Peyer's patch (tissue), 4 donors: ENCODE measurements at regions not wholly inside any gene's neighbourhood (a gene's known extent, or its start where the extent isn't known, plus 50 kb on each side); places are given as distances from the start of the nearest gene placed in this dataset.

Source experiments
- DNase-seq, 3 donors: peaks; one replicate each; pipeline ENCODE4 v3.0.0-alpha.2; 2017 to 2019
- H3K27ac ChIP-seq, 4 donors: fragments of 200-600 bp; sonication (generic); one replicate each; pipeline ENCODE4 v1.5.1; 2016 to 2019
- H3K27me3 ChIP-seq, 2 donors: fragments of 200-600 bp; sonication (generic); one replicate each; pipeline ENCODE4 v1.5.1; 2019
- H3K36me3 ChIP-seq, 3 donors: fragments of 200-600 bp; sonication (generic); one replicate each; pipeline ENCODE4 v1.5.1; 2016 to 2019
- H3K4me1 ChIP-seq, 4 donors: fragments of 200-600 bp; sonication (generic); one replicate each; pipeline ENCODE4 v1.5.1; 2016 to 2019
- H3K4me3 ChIP-seq, 4 donors: fragments of 200-600 bp; sonication (generic); 1 replicate in 3 of 4; 2 replicates in 1 of 4; pipeline ENCODE4 v1.5.1; 2016 to 2019; ENCODE audit warnings: mild to moderate bottlenecking in 1 of 4
- H3K9me3 ChIP-seq, 4 donors: fragments of 200-600 bp; sonication (generic); one replicate each; pipeline ENCODE4 v1.5.1; 2016 to 2019; ENCODE audit warnings: mild to moderate bottlenecking in 1 of 4
- POLR2A ChIP-seq, 2 donors: fragments of 450-650 bp; IDR thresholded peaks; one replicate each; pipeline ENCODE4 v1.5.1; 2017; ENCODE audit warnings: antibody characterized with exemption in 2 of 2, mild to moderate bottlenecking in 2 of 2, moderate library complexity in 2 of 2
- TF ChIP-seq, protein P1 (sequence below), 6 experiments: fragments of 450-650 bp in 4 of 6; fragments of 200-600 bp in 2 of 6; sonication (generic) in 1 of 6; IDR thresholded peaks; one replicate each; pipeline ENCODE4 v1.5.1; 2017 to 2019; ENCODE audit warnings: antibody characterized with exemption in 6 of 6, mild to moderate bottlenecking in 3 of 6, moderate library complexity in 1 of 6

DNA sequence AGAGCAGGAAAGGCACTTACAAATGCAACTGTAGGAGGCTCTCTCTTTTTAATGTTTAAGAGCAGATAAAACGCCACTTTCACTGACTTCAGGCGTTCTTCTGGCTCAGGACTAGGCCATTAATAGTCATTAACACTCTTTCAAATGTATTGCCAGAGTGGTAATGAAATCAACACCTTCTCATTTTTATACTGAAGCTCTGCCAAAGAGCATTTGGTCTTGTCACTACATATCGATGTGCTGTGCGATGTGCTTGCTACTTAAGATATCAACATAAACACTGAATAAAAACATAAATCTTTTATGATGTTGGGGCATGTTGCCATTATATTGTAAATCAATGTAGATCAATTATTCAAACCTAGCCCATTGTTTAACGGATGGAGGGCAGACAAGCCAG lies 634.7 kb downstream of the ARL4A start:
- TF ChIP-seq POLR2A (IDR thresholded peaks at IDR 0.05) = no peak
- TF ChIP-seq, protein P1, sequence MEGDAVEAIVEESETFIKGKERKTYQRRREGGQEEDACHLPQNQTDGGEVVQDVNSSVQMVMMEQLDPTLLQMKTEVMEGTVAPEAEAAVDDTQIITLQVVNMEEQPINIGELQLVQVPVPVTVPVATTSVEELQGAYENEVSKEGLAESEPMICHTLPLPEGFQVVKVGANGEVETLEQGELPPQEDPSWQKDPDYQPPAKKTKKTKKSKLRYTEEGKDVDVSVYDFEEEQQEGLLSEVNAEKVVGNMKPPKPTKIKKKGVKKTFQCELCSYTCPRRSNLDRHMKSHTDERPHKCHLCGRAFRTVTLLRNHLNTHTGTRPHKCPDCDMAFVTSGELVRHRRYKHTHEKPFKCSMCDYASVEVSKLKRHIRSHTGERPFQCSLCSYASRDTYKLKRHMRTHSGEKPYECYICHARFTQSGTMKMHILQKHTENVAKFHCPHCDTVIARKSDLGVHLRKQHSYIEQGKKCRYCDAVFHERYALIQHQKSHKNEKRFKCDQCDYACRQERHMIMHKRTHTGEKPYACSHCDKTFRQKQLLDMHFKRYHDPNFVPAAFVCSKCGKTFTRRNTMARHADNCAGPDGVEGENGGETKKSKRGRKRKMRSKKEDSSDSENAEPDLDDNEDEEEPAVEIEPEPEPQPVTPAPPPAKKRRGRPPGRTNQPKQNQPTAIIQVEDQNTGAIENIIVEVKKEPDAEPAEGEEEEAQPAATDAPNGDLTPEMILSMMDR (IDR thresholded peaks at IDR 0.05) = no peak
- H3K36me3 ChIP-seq = no peaks in the 10 kb centered on the region
- no peaks in the 10 kb centered on the region for H3K27me3 ChIP-seq
- H3K27ac ChIP-seq = no peak overlapping the region
- H3K4me1 ChIP-seq = no peaks in the 10 kb centered on the region
- no peaks in the 10 kb centered on the region for H3K9me3 ChIP-seq
- DNase-seq = no peak
- no peak overlapping the region for H3K4me3 ChIP-seq

GRCh38 chr7:13327669-13328068 lies 640.2 kb downstream of the ARL4A start:
- H3K27ac ChIP-seq = no peak overlapping the region

DNA sequence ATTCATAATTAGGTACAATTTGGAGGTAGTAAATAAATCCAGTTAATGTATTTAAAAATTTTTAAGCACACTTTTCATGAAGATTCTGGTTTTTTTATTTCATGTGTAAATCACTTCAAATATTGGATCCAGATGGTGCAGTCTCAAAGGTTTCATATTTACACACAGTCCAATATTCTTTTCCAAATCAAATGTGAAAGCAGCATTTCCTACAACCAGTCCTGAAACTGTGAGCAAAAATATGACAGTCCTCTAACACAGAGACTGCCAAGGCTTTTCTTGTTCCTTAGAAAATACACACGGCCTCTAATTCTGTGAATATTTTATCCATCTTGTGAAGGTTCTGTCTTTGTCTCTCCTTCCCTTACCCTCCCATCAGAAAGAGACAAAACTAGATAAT lies 645.9 kb downstream of the ARL4A start:
- Histone ChIP-seq H3K27me3 (no peaks in the 10 kb centered on the region), H3K4me1 (no peaks in the 10 kb centered on the region), H3K9me3 (no peaks in the 10 kb centered on the region), H3K36me3 (no peaks in the 10 kb centered on the region), H3K4me3 (no peak overlapping the region), H3K27ac (no peak overlapping the region)
- no peak for DNase-seq
- TF ChIP-seq POLR2A (IDR thresholded peaks at IDR 0.05) = no peak
- TF ChIP-seq, protein P1 (IDR thresholded peaks at IDR 0.05) = no peak

More at GRCh38 chr7:13327669-13328068, 640.2 kb downstream of the ARL4A start:
- TF ChIP-seq, protein P1 (IDR thresholded peaks at IDR 0.05) = no peak
- no peak for TF ChIP-seq POLR2A (IDR thresholded peaks at IDR 0.05)
- Histone ChIP-seq H3K4me3 (no peak overlapping the region), H3K9me3 (no peaks in the 10 kb centered on the region), H3K4me1 (no peaks in the 10 kb centered on the region), H3K27me3 (no peaks in the 10 kb centered on the region), H3K36me3 (no peaks in the 10 kb centered on the region)
- DNase-seq = no peak

- Histone ChIP-seq H3K36me3 (no peaks in the 10 kb centered on the region), H3K9me3 (no peaks in the 10 kb centered on the region), H3K27me3 (no peaks in the 10 kb centered on the region), H3K4me1 (no peaks in the 10 kb centered on the region), H3K27ac (no peak overlapping the region), H3K4me3 (no peak overlapping the region)
- TF ChIP-seq, protein P1 (IDR thresholded peaks at IDR 0.05) = no peak
- no peak for TF ChIP-seq POLR2A (IDR thresholded peaks at IDR 0.05)
- DNase-seq = no peak
Observed at GRCh38 chr7:13336227-13336626, 648.8 kb downstream of the ARL4A start.

DNA sequence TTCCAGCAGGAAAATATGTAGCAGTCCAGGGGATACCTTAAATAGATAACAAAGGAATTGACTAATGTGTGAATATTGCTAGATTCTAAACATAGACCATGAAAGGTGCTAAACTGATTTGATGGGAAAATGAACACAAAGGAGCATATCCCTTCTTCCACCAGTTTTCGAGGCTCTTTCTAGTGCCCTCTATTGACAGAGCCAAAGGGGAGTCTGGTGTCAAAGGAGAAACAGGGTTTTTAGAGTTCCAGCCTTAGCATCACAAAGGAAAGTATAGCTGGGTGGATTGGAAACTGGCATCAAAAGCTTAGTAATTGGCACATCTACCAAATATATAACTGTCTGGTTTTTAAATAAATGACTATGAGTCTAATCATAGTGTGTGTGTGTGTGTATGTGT lies 636.8 kb downstream of the ETV1 start:
- Histone ChIP-seq H3K27ac (no peak overlapping the region), H3K4me1 (no peaks in the 10 kb centered on the region), H3K9me3 (no peaks in the 10 kb centered on the region), H3K36me3 (no peaks in the 10 kb centered on the region), H3K27me3 (no peaks in the 10 kb centered on the region), H3K4me3 (no peak overlapping the region)
- TF ChIP-seq, protein P1 (IDR thresholded peaks at IDR 0.05) = no peak
- no peak for TF ChIP-seq POLR2A (IDR thresholded peaks at IDR 0.05)
- no peak for DNase-seq

GRCh38 chr7:13359656-13360055 lies 629.8 kb downstream of the ETV1 start:
- Histone ChIP-seq H3K36me3 (no peaks in the 10 kb centered on the region), H3K9me3 (no peaks in the 10 kb centered on the region), H3K27me3 (no peaks in the 10 kb centered on the region), H3K4me1 (no peaks in the 10 kb centered on the region), H3K27ac (no peak overlapping the region), H3K4me3 (no peak overlapping the region)
- no peak for TF ChIP-seq POLR2A (IDR thresholded peaks at IDR 0.05)
- TF ChIP-seq, protein P1 (IDR thresholded peaks at IDR 0.05) = no peak
- DNase-seq = no peak
